Upper lobe of right lung (tissue), 1 donor: ENCODE measurements at regions not wholly inside any gene's neighbourhood (a gene's known extent, or its start where the extent isn't known, plus 50 kb on each side); places are given as distances from the start of the nearest gene placed in this dataset.

ENCODE experiments used
- ATAC-seq: fragments of 200-7000 bp; cut with Tn5 transposase; one replicate; pipeline ENCODE4 v1.9.1; 2020; ENCODE audit warnings: mild to moderate bottlenecking, moderate library complexity
- DNase-seq: peaks from one replicate; pipeline ENCODE4 v3.0.0-alpha.2; 2020
- H3K27ac ChIP-seq: fragments of 200-600 bp; one replicate; pipeline ENCODE4 v1.8.0; 2022
- H3K27me3 ChIP-seq: fragments of 200-600 bp; one replicate; pipeline ENCODE4 v1.8.0; 2022; ENCODE audit warnings: mild to moderate bottlenecking
- H3K36me3 ChIP-seq: fragments of 200-600 bp; one replicate; pipeline ENCODE4 v1.8.0; 2022
- H3K4me1 ChIP-seq: fragments of 200-600 bp; one replicate; pipeline ENCODE4 v1.8.0; 2022
- H3K4me3 ChIP-seq: fragments of 200-600 bp; one replicate; pipeline ENCODE4 v1.8.0; 2022; ENCODE audit warnings: mild to moderate bottlenecking
- H3K9me3 ChIP-seq: fragments of 200-600 bp; one replicate; pipeline ENCODE4 v1.8.0; 2022
- intact Hi-C: fragments of 100-400 bp; cut with DNase I; formaldehyde crosslinking; loops from one replicate; pipeline ENCODE4 v1.11.0; 2022
- TF ChIP-seq, protein P1 (sequence below): fragments of 200-600 bp; IDR thresholded peaks from one replicate; pipeline ENCODE4 v1.8.0; 2022; ENCODE audit warnings: antibody characterized with exemption
- donor health status: DM: no; HTN: yes; CAD: no; lungs with severe emphysema.

DNA sequence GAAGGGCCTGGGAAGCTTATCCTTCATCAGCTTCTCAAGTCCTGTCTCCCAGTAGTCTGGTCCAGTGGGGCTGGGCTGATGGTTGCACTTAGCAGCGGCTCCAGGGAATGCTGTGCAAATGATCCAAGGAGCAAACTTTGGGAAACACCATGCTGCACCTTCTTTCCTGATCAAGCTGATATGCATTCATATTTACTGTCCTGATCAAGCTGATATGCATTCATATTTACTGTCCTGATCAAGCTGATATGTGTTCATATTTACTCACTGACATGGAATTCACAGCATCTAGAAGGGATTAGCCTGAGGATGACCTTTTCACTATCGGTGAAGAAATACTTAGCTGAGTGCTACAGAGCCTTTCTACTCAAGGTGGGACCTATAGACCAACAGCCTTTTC, 330.7 kb downstream of the BMPER start:
- Histone ChIP-seq H3K4me1 (no peaks in the 10 kb centered on the region), H3K27me3 (no peaks in the 10 kb centered on the region), H3K27ac (no peak overlapping the region), H3K36me3 (no peaks in the 10 kb centered on the region), H3K9me3 (no peaks in the 10 kb centered on the region), H3K4me3 (no peak overlapping the region)
- intact Hi-C loops: no loop called here
- ATAC-seq: no peak
- TF ChIP-seq, protein P1, sequence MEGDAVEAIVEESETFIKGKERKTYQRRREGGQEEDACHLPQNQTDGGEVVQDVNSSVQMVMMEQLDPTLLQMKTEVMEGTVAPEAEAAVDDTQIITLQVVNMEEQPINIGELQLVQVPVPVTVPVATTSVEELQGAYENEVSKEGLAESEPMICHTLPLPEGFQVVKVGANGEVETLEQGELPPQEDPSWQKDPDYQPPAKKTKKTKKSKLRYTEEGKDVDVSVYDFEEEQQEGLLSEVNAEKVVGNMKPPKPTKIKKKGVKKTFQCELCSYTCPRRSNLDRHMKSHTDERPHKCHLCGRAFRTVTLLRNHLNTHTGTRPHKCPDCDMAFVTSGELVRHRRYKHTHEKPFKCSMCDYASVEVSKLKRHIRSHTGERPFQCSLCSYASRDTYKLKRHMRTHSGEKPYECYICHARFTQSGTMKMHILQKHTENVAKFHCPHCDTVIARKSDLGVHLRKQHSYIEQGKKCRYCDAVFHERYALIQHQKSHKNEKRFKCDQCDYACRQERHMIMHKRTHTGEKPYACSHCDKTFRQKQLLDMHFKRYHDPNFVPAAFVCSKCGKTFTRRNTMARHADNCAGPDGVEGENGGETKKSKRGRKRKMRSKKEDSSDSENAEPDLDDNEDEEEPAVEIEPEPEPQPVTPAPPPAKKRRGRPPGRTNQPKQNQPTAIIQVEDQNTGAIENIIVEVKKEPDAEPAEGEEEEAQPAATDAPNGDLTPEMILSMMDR: no peak
- no peak for DNase-seq

DNA sequence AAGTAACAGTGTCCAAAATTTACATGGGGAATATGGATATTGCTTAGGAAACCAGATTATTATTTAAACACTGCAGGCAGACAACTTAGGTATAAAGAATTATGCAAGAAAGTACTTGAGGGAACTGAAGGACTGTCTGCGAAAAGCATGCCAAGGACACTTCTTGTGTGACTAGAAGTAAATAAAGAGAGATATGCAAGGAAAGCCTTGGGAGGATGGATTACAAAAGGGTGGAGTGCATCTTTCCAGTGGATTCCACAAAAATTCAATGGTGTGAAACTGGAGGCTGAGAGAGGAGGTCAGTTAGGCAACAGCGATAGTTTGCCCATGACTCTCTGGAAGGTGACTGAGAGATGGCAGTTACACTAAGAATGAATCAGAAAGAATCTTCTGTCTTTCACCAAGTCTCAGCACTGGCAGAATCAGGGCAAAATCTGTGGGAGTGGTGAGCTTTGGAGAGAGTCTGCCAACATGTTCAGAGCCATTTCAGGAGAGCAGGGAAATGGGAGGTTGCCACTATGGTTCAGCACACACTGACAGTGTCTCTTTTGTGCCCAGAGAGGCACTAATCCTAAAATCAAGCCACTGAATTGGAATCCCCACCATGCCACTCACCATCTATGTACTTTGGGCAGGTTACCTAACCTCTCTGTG, 331.6 kb downstream of the BMPER start:
- Histone ChIP-seq H3K4me1 (no peaks in the 10 kb centered on the region), H3K36me3 (no peaks in the 10 kb centered on the region), H3K27ac (no peak overlapping the region), H3K9me3 (no peaks in the 10 kb centered on the region), H3K4me3 (no peak overlapping the region), H3K27me3 (no peaks in the 10 kb centered on the region)
- TF ChIP-seq, protein P1: no peak
- intact Hi-C loops: no loop called here
- DNase-seq (no peak), ATAC-seq (no peak)

DNA sequence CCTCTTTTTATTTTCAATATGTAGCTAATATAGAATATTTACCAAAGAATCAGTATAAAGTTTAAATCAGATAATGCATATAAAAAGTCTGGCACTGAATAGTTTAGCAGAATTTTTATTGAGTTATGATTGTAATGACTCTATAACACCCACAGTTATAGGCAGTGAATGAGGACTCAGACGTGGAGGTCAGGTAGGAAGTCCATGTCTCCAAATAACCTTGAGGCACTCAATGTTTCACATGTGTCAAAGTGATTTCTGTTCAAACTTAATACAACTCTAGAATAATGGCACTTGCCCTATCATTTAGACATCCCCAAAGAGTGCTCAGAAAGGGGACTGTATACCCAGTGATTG, 332.1 kb downstream of the BMPER start:
- TF ChIP-seq, protein P1: no peak
- Histone ChIP-seq H3K36me3 (no peaks in the 10 kb centered on the region), H3K4me1 (no peaks in the 10 kb centered on the region), H3K4me3 (no peak overlapping the region), H3K27me3 (no peaks in the 10 kb centered on the region), H3K27ac (no peak overlapping the region), H3K9me3 (no peaks in the 10 kb centered on the region)
- no peak for DNase-seq
- no peak for ATAC-seq
- intact Hi-C loops: no loop called here

DNA sequence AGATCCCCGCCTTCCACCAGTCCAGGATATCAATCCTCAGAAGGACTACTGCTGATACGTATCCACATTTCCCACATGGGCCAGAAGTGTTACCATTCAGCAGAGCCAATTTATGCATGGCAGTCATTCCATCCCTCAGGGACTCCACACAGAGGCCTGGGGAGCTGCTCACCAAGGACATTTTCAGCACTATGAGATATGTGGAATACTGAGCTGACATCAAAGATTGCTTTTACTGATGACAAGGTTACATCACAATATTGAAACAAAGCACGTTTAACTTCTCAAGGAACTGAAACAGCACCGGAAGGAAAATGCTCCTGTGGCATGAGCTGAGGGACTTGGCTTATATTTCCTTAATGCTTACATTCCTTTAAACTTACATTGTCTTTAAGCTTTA, 335.1 kb downstream of the BMPER start:
- TF ChIP-seq, protein P1: no peak
- DNase-seq: no peak
- intact Hi-C loops: no loop called here
- H3K4me1 ChIP-seq: no peaks in the 10 kb centered on the region
- no peaks in the 10 kb centered on the region for H3K27me3 ChIP-seq
- no peak for ATAC-seq
- H3K27ac ChIP-seq: no peak overlapping the region
- no peaks in the 10 kb centered on the region for H3K9me3 ChIP-seq
- H3K36me3 ChIP-seq: no peaks in the 10 kb centered on the region
- no peak overlapping the region for H3K4me3 ChIP-seq

DNA sequence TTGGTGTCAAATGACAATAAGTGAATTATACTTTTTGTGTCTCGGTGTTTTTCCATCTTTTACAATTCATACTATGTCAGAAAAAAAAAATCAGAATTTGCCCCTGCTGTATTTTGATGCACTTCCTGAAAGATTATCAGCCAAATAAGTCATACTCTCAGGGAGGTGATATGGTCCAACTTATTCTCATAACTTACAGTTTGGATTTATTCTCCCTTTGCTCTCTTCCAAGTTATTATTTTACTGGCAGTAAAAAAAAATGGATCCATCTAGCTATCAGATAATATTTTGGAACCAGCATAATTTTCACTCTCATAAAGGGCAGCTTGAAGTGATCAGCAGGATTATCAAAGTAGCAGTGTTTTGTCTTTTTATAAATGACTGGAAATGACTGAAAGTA, 337.1 kb downstream of the BMPER start:
- intact Hi-C loops: no loop called here

More for the DNA sequence above, 337.1 kb downstream of the BMPER start:
- Histone ChIP-seq H3K27me3 (no peaks in the 10 kb centered on the region), H3K9me3 (no peaks in the 10 kb centered on the region), H3K4me3 (no peak overlapping the region), H3K4me1 (no peaks in the 10 kb centered on the region), H3K36me3 (no peaks in the 10 kb centered on the region), H3K27ac (no peak overlapping the region)
- DNase-seq (no peak), ATAC-seq (no peak)
- TF ChIP-seq, protein P1: no peak
